H9 (cell line): ENCODE measurements at regions not wholly inside any gene's neighbourhood (a gene's known extent, or its start where the extent isn't known, plus 50 kb on each side); places are given as distances from the start of the nearest gene placed in this dataset.

ENCODE experiments used
- DNase-seq: peaks from one replicate; pipeline ENCODE4 v3.0.0-alpha.2; 2017
- H2AFZ ChIP-seq: one replicate; pipeline ENCODE4 v1.6.1; 2013; ENCODE audit warnings: mild to moderate bottlenecking, low read length, control low read depth, moderate library complexity
- H2AK5ac ChIP-seq: 2 replicates; pipeline ENCODE4 v1.6.1; 2013; ENCODE audit warnings: low read length, control low read depth, mixed read lengths; ENCODE audit not compliant: insufficient read length
- H2BK120ac ChIP-seq: one replicate; pipeline ENCODE4 v1.6.1; 2013; ENCODE audit warnings: low read depth, mild to moderate bottlenecking, low read length, control low read depth, inconsistent platforms; ENCODE audit not compliant: poor library complexity, severe bottlenecking
- H2BK12ac ChIP-seq: 2 replicates; pipeline ENCODE4 v1.6.1; 2013; ENCODE audit warnings: low read length, control low read depth, mixed read lengths, low read depth; ENCODE audit not compliant: insufficient read length
- H2BK15ac ChIP-seq: 2 replicates; pipeline ENCODE4 v1.6.1; 2013; ENCODE audit warnings: low read depth, low read length, control low read depth
- H2BK20ac ChIP-seq: one replicate; pipeline ENCODE4 v1.6.1; 2013; ENCODE audit warnings: low read depth, mild to moderate bottlenecking, low read length, control low read depth, inconsistent platforms; ENCODE audit not compliant: poor library complexity, severe bottlenecking
- H2BK5ac ChIP-seq: 2 replicates; pipeline ENCODE4 v1.6.1; 2013; ENCODE audit warnings: low read length, control low read depth, mixed read lengths; ENCODE audit not compliant: insufficient read length
- H3K14ac ChIP-seq: 2 replicates; pipeline ENCODE4 v1.6.1; 2013; ENCODE audit warnings: low read length, control low read depth; ENCODE audit not compliant: insufficient read depth
- H3K18ac ChIP-seq: 2 replicates; pipeline ENCODE4 v1.6.1; 2013; ENCODE audit warnings: low read depth, mild to moderate bottlenecking, mixed read lengths, low read length, control low read depth; ENCODE audit not compliant: insufficient read length
- H3K23ac ChIP-seq: 2 replicates; pipeline ENCODE4 v1.6.1; 2013; ENCODE audit warnings: low read length, control low read depth, mixed read lengths, low read depth; ENCODE audit not compliant: insufficient read length
- H3K23me2 ChIP-seq: 2 replicates; pipeline ENCODE4 v1.6.1; 2013; ENCODE audit warnings: low read depth, mild to moderate bottlenecking, mixed read lengths, low read length, control low read depth; ENCODE audit not compliant: insufficient read length, poor library complexity, severe bottlenecking
- H3K27ac ChIP-seq: 2 replicates; pipeline ENCODE4 v1.5.1; 2013; ENCODE audit warnings: low read length, control low read depth, mixed read lengths, low read depth; ENCODE audit not compliant: insufficient read length
- H3K27me3 ChIP-seq: 2 replicates; pipeline ENCODE4 v1.6.1; 2013; ENCODE audit warnings: low read length, control low read depth, inconsistent platforms; ENCODE audit not compliant: insufficient read depth
- H3K4ac ChIP-seq: 2 replicates; pipeline ENCODE4 v1.6.1; 2013; ENCODE audit warnings: low read depth, mild to moderate bottlenecking, control low read depth, inconsistent platforms, low read length, moderate library complexity
- H3K4me1 ChIP-seq: 2 replicates; pipeline ENCODE4 v1.6.1; 2013; ENCODE audit warnings: low read length, control low read depth, inconsistent platforms; ENCODE audit not compliant: insufficient read depth
- H3K4me2 ChIP-seq: 2 replicates; pipeline ENCODE4 v1.6.1; 2013; ENCODE audit warnings: low read length, control low read depth, mixed read lengths; ENCODE audit not compliant: insufficient read length, insufficient read depth
- H3K56ac ChIP-seq: 2 replicates; pipeline ENCODE4 v1.6.1; 2013; ENCODE audit warnings: low read depth, mild to moderate bottlenecking, mixed read lengths, low read length, control low read depth; ENCODE audit not compliant: insufficient read length
- H3K79me1 ChIP-seq: 2 replicates; pipeline ENCODE4 v1.6.1; 2013; ENCODE audit warnings: low read depth, mild to moderate bottlenecking, moderate library complexity, low read length, control low read depth, inconsistent platforms; ENCODE audit not compliant: insufficient read depth, poor library complexity, severe bottlenecking
- H3K79me2 ChIP-seq: 2 replicates; pipeline ENCODE4 v1.6.1; 2013; ENCODE audit warnings: low read length, control low read depth, inconsistent platforms; ENCODE audit not compliant: insufficient read depth
- H3K9ac ChIP-seq: 2 replicates; pipeline ENCODE4 v1.6.1; 2013; ENCODE audit warnings: low read length, control low read depth, mixed read lengths; ENCODE audit not compliant: insufficient read length; ENCODE audit errors: extremely low read depth
- H3K9me3 ChIP-seq: one replicate; pipeline ENCODE4 v1.6.1; 2013; ENCODE audit warnings: low read depth, low read length, inconsistent platforms; ENCODE audit not compliant: control insufficient read depth
- H3T11ph ChIP-seq: one replicate; pipeline ENCODE4 v1.6.1; 2013; ENCODE audit warnings: mild to moderate bottlenecking, low read length, control low read depth, inconsistent platforms
- H4K20me1 ChIP-seq: one replicate; pipeline ENCODE4 v1.6.1; 2013; ENCODE audit not compliant: control insufficient read depth, insufficient read length, insufficient read depth
- H4K5ac ChIP-seq: 2 replicates; pipeline ENCODE4 v1.6.1; 2013; ENCODE audit warnings: low read depth, mild to moderate bottlenecking, mixed read lengths, low read length, control low read depth; ENCODE audit not compliant: insufficient read length
- H4K8ac ChIP-seq: replicated peaks from 2 replicates; pipeline ENCODE4 v1.6.1; 2013; ENCODE audit warnings: low read length, control low read depth, mixed read lengths, low read depth; ENCODE audit not compliant: insufficient read length
- H4K91ac ChIP-seq: 2 replicates; pipeline ENCODE4 v1.6.1; 2013; ENCODE audit warnings: low read depth, mild to moderate bottlenecking, moderate library complexity, mixed read lengths, low read length, control low read depth; ENCODE audit not compliant: insufficient read length
- H3K27ac Mint-ChIP-seq, 3 experiments: 2 replicates in 2 of 3; 3 replicates in 1 of 3; pipeline ENCODE4 v1.8.0; 2020 to 2021; ENCODE audit warnings: mixed read lengths in 3 of 3, mild to moderate bottlenecking in 1 of 3, moderate library complexity in 1 of 3
- H3K27me3 Mint-ChIP-seq: 2 replicates; pipeline ENCODE4 v1.8.0; 2021; ENCODE audit warnings: low read depth, mild to moderate bottlenecking, moderate library complexity, mixed read lengths
- H3K36me3 Mint-ChIP-seq, 3 experiments: 2 replicates in 2 of 3; 3 replicates in 1 of 3; pipeline ENCODE4 v1.8.0; 2020 to 2021; ENCODE audit warnings: low read depth in 3 of 3, mixed read lengths in 3 of 3; ENCODE audit not compliant: insufficient read depth in 1 of 3
- H3K4me1 Mint-ChIP-seq, 2 experiments: 2 replicates each; pipeline ENCODE4 v1.8.0; 2020; ENCODE audit warnings: mixed read lengths in 2 of 2
- H3K4me3 Mint-ChIP-seq, 2 experiments: 2 replicates in 1 of 2; 3 replicates in 1 of 2; pipeline ENCODE4 v1.8.0; 2020 to 2021; ENCODE audit warnings: mild to moderate bottlenecking in 2 of 2, mixed read lengths in 2 of 2, moderate library complexity in 1 of 2
- H3K9me3 Mint-ChIP-seq, 2 experiments: 2 replicates in 1 of 2; 3 replicates in 1 of 2; pipeline ENCODE4 v1.8.0; 2020; ENCODE audit warnings: mild to moderate bottlenecking in 2 of 2, mixed read lengths in 2 of 2, moderate library complexity in 1 of 2
- WGBS: extraction: QIAGEN DNeasy Blood & Tissue Kit; methylation state at CpG from one replicate; pipeline ENCODE4 v1.1.7; 2013; ENCODE audit warnings: missing lambda C conversion rate, low lambda C conversion rate, mixed read lengths; ENCODE audit not compliant: insufficient read length; ENCODE audit errors: extremely low coverage; 5-methylcytosine and 5-hydroxymethylcytosine counted together
- TF ChIP-seq, protein P1 (sequence below): fragments of 200-600 bp; sonication (generic); conservative IDR thresholded peaks from 3 replicates; pipeline ENCODE4 v1.8.0; 2021; ENCODE audit warnings: antibody characterized with exemption, mild to moderate bottlenecking

DNA sequence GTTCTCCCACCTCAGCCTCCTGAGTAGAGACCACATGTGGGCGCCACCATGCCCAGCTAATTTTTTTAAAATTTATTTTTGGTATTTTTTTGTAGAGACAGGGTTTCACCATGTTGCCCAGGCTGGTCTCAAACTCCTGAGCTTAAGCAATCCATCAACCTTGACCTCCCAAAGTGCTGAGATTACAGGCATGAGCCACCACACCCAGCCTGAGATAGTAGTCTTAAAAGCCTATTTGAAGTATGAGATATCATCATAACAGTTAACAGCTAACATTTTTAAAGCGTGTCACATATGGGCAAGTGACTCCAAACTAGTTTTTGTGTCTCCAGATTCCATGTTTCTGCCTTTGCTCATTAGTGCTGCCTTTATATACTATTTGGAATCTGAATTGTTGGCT lies 74.6 kb upstream of the WSCD2 start:
- Histone ChIP-seq H3K9me3 (no peaks in the 10 kb centered on the region), H3K27me3 (no peaks in the 10 kb centered on the region), H3K4ac (no peak overlapping the region), H4K8ac (no peak overlapping the region), H4K20me1 (no peaks in the 10 kb centered on the region), H3K4me2 (no peak overlapping the region), H3K79me1 (no peaks in the 10 kb centered on the region), H2AFZ (no peak overlapping the region), H2AK5ac (no peak overlapping the region), H2BK5ac (no peak overlapping the region), H3K9ac (no peak overlapping the region), H3K4me1 (no peaks in the 10 kb centered on the region), H3K23ac (no peak overlapping the region), H2BK120ac (no peak overlapping the region), H3K79me2 (no peaks in the 10 kb centered on the region), H4K91ac (no peak overlapping the region), H3K18ac (no peak overlapping the region), H4K5ac (no peak overlapping the region), H3K56ac (no peak overlapping the region), H2BK12ac (no peak overlapping the region), H3K23me2 (no peaks in the 10 kb centered on the region), H2BK20ac (no peak overlapping the region), H3K14ac (no peak overlapping the region), H3K27ac (no peak overlapping the region), H2BK15ac (no peak overlapping the region), H3T11ph (no peak overlapping the region)
- WGBS = no CpG with 5 or more reads among the region's 2 CpGs
- Mint-ChIP-seq H3K4me1 (peaks cover 14 to 25% of the 10 kb centered on the region in 2 experiments), H3K36me3 (no peaks in the 10 kb centered on the region), H3K9me3 (no peaks in the 10 kb centered on the region), H3K4me3 (no peak overlapping the region), H3K27ac (no peak overlapping the region), H3K27me3 (peaks cover 19% of the 10 kb centered on the region)
- DNase-seq = no peak
- TF ChIP-seq, protein P1, sequence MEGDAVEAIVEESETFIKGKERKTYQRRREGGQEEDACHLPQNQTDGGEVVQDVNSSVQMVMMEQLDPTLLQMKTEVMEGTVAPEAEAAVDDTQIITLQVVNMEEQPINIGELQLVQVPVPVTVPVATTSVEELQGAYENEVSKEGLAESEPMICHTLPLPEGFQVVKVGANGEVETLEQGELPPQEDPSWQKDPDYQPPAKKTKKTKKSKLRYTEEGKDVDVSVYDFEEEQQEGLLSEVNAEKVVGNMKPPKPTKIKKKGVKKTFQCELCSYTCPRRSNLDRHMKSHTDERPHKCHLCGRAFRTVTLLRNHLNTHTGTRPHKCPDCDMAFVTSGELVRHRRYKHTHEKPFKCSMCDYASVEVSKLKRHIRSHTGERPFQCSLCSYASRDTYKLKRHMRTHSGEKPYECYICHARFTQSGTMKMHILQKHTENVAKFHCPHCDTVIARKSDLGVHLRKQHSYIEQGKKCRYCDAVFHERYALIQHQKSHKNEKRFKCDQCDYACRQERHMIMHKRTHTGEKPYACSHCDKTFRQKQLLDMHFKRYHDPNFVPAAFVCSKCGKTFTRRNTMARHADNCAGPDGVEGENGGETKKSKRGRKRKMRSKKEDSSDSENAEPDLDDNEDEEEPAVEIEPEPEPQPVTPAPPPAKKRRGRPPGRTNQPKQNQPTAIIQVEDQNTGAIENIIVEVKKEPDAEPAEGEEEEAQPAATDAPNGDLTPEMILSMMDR = no peak
